ENCODE measurements at regions not wholly inside any gene's neighbourhood (a gene's known extent, or its start where the extent isn't known, plus 50 kb on each side); places are given as distances from the start of the nearest gene placed in this dataset.
A peak's percentile ranks its signal among the peaks of the same experiment; 100 is the strongest.

DNA sequence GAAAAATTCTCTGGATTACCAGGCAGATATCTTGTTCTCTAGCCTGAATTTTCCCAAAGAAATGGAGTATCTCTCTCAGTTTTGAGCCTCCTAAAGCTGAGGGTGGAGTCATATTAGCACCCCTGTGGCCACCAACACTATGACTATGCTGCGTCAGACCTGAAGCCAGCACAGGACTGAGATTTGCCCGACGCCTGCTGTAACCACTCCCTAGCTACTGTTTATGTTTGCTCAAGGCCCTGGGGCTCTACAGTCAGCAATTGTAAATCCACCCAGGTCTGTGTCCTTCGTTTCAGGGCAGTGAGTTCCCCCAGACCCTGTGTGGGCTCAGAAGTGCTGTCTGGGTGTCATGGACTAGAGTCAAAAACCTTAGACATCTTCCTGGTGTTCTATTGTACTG, 61.4 kb downstream of the ZXDA start:
- DNase-seq (ENCODE audit: low read depth), result no peak
- TF ChIP-seq, protein P1, sequence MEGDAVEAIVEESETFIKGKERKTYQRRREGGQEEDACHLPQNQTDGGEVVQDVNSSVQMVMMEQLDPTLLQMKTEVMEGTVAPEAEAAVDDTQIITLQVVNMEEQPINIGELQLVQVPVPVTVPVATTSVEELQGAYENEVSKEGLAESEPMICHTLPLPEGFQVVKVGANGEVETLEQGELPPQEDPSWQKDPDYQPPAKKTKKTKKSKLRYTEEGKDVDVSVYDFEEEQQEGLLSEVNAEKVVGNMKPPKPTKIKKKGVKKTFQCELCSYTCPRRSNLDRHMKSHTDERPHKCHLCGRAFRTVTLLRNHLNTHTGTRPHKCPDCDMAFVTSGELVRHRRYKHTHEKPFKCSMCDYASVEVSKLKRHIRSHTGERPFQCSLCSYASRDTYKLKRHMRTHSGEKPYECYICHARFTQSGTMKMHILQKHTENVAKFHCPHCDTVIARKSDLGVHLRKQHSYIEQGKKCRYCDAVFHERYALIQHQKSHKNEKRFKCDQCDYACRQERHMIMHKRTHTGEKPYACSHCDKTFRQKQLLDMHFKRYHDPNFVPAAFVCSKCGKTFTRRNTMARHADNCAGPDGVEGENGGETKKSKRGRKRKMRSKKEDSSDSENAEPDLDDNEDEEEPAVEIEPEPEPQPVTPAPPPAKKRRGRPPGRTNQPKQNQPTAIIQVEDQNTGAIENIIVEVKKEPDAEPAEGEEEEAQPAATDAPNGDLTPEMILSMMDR (IDR thresholded peaks at IDR 0.05; ENCODE audit: insufficient read depth, low read depth, low read length), result no peak
- no peak overlapping the region for H3K4me3 ChIP-seq (ENCODE audit: low read depth, low read length)

DNA sequence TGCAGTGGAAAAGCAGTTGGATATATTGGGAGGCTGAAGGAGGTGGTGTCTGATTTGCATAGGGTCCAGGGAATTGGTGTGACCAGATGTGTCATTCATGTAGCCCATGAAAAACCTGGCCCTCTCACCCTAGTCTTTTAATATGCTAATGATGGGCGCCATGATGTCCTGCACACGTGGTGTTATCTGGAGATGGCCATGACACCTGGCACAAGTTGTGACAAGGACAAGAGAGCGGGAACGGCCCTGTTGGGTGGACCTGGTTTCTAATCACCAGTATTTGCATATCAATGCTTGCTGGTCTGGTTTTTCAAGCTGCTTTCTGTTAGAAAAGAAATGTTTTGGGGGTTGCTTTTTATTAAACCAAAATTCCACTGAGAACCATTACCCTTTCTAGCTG, 87.4 kb downstream of the ZXDA start:
- TF ChIP-seq, protein P1 (IDR thresholded peaks at IDR 0.05; ENCODE audit: insufficient read depth, low read depth, low read length), result no peak
- no peak overlapping the region for H3K4me3 ChIP-seq (ENCODE audit: low read depth, low read length)
- no peak for DNase-seq (ENCODE audit: low read depth)

DNA sequence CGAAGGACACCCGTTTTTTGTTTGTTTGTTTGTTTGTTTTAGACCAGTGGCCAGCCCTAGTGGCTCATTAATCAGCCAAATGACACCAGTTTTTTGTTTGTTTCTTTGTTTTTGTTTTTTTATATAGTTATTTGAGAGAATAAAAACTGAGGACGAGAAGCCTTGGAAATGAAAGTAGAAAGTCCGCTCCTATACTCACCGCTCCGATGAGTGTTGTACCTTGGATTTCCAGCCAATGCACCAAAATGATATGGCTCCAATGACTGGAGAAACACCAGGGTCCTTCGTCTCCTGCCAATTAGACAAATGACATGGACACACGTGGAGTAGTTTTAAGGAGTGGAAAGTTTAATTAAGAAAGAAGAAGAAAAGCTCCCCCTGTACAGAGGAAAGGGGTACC, 87.9 kb downstream of the ZXDA start:
- no peak for DNase-seq (ENCODE audit: low read depth)
- TF ChIP-seq, protein P1 (IDR thresholded peaks at IDR 0.05; ENCODE audit: insufficient read depth, low read depth, low read length), result no peak
- no peak overlapping the region for H3K4me3 ChIP-seq (ENCODE audit: low read depth, low read length)

DNA sequence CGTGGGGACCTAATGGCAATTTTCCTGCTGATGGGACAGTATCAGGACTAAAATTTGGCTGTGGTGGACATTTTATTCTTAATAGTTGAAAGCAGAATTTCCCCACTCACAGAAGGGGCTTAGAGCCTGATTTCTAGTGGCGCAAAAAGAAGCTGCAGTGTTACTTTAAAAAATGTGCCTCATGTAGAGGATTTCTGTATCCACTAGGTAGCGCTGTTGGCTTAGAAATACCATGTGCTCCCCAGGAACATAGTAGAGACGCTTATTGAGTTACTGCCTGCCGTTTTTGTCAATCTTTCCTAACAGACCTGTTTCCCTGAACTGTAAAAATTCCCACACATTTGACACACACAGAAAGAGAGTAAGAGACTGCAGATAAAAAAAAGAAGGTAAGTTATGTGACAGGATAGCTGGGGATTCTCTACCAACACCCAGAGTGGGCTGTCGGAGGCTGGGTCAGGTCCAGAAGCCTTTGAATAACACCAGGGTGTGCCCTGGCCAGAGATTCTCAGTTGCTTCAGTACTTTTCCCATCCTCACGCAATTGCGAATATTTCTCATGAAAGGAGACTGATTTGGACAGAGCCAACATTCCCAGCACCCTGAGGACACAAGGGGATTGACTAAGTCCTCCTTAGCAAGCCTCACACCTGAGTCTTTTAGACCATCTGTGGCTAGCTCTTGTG, 88.4 kb downstream of the ZXDA start:
- DNase-seq (ENCODE audit: low read depth), result peak; percentile 55
- TF ChIP-seq, protein P1 (IDR thresholded peaks at IDR 0.05; ENCODE audit: insufficient read depth, low read depth, low read length), result peak; percentile 63
- no peak overlapping the region for H3K4me3 ChIP-seq (ENCODE audit: low read depth, low read length)

DNA sequence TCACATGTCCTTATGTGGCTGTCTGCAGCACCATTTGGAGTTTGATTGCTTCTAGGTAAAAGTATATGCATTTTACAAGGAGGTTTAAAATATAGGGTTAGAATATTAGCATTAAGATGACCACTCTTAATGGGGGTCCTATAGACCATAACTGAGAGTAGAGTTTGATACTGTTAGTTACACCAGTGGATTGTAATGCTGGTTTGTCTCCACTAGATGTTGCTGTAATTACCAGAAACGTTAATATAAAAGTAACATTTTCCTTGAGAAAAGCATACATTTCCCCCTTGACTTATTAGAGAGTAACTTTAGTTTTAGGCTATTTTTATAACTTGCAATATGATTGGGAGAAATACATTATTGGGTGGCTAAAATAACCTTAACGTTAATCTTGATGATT, 93.0 kb downstream of the ZXDA start:
- TF ChIP-seq, protein P1 (IDR thresholded peaks at IDR 0.05; ENCODE audit: insufficient read depth, low read depth, low read length), result peak; percentile 42
- DNase-seq (ENCODE audit: low read depth), result no peak

DNA sequence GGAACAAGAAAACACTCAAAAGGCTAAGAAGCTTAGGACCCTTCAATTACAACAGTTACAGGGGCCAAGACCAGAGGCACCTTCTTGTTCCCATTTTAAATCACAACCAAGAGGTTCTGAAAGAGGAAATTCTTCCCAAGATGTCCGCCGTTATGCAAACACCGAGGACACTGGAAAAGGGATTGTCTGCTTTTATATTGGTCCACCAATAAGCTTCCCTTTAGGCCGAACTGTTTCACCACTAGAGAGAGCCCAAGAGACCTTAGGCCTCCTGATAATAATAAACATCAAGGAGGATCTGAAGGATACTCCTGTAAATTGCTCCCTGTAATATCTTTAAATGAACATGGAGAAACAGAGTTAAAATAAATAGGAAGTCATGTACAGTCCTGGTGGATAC, 92.6 kb upstream of the NLRP2B start:
- TF ChIP-seq, protein P1 (IDR thresholded peaks at IDR 0.05; ENCODE audit: insufficient read depth, low read depth, low read length), result no peak
- DNase-seq (ENCODE audit: low read depth), result no peak
- no peak overlapping the region for H3K4me3 ChIP-seq (ENCODE audit: low read depth, low read length)

More for the DNA sequence above, 93.0 kb downstream of the ZXDA start:
- no peak overlapping the region for H3K4me3 ChIP-seq (ENCODE audit: low read depth, low read length)

DNA sequence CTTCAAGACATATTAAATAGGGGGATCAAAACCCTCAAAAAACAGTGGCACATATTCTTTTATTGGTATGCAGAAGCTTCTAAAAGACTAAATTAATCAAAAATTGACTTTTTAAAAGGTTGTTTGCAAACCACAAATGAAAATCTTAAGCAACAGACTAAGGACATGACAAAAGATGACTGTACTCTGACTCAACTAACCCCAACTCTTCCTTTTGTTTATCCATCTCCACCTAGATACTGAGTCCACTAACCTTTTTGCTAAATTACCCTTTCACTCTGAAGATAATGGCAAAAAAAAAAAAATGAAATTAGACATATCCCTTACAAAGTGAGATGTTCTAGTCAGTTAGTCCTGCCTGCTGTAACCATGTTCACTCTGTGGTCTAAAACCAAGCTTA, 91.6 kb upstream of the NLRP2B start:
- TF ChIP-seq, protein P1 (IDR thresholded peaks at IDR 0.05; ENCODE audit: insufficient read depth, low read depth, low read length), result no peak
- no peak for DNase-seq (ENCODE audit: low read depth)

More for the DNA sequence above, 91.6 kb upstream of the NLRP2B start:
- H3K4me3 ChIP-seq (ENCODE audit: low read depth, low read length), result no peak overlapping the region

Measured in fibroblast of villous mesenchyme (primary cell).